Urinary bladder (tissue), 3 donors: ENCODE measurements at regions not wholly inside any gene's neighbourhood (a gene's known extent, or its start where the extent isn't known, plus 50 kb on each side); places are given as distances from the start of the nearest gene placed in this dataset.
A peak's percentile ranks its signal among the peaks of the same experiment; 100 is the strongest.
"Not testable (repeated sequence)": the region's sequence is repeated elsewhere in the genome, so short reads cannot be mapped to it uniquely, and the experiment has no call there.

ENCODE experiments used
- DNase-seq: peaks from one replicate; pipeline ENCODE4 v3.0.0-alpha.2; 2015; ENCODE audit errors: extremely low spot score
- H3K27ac ChIP-seq: one replicate; pipeline ENCODE4 v1.5.1; 2013; ENCODE audit warnings: low read depth, mild to moderate bottlenecking, moderate library complexity
- H3K36me3 ChIP-seq: one replicate; pipeline ENCODE4 v1.6.1; 2013; ENCODE audit warnings: mild to moderate bottlenecking, moderate library complexity; ENCODE audit not compliant: insufficient read depth
- H3K4me1 ChIP-seq: one replicate; pipeline ENCODE4 v1.6.1; 2013; ENCODE audit warnings: mild to moderate bottlenecking, moderate library complexity; ENCODE audit not compliant: insufficient read depth
- H3K4me3 ChIP-seq: one replicate; pipeline ENCODE4 v1.5.1; 2013; ENCODE audit warnings: low read depth, low read length
- WGBS: extraction: QIAGEN DNeasy Blood & Tissue Kit; methylation state at CpG from one replicate; pipeline ENCODE4 v1.1.7; 2013; 5-methylcytosine and 5-hydroxymethylcytosine counted together
- donor health status: healthy with polysubstance abuse.
- donor health status: healthy.

DNA sequence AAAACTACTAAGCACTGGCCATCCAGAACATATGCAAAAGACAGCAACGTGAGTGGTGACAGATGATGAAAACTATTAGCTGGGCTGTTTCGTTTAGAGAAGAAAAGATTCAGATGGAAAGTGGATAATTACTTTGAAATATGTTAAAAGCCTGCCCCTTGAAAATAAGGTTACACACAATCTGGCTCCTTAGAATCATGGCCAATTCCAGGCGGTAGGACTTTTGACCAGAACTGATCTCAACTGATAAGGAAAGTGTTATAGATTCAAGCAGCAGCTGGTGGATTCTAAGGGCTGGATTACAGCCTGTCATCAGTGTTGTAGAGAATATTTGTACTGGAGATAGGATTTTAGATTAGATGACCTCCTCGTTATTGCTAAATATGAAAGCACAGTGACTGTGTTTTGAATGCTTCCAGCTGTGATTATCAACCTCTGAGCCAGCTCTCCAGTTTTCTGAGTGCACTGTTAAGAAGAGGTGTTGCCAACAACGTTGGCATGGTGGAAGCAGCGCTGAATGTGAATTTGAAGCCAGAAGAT is 75.1 kb downstream of the KBTBD2 start:
- not testable (repeated sequence) for H3K4me1 ChIP-seq, H3K4me3 ChIP-seq, H3K27ac ChIP-seq, H3K36me3 ChIP-seq
- 21% methylated on average over 6 of the region's 6 CpGs for WGBS
- DNase-seq: peak; percentile 23

GRCh38 chr7:32814779-32815178 is 76.8 kb downstream of the KBTBD2 start:
- not testable (repeated sequence) for H3K4me3 ChIP-seq, H3K4me1 ChIP-seq, H3K27ac ChIP-seq, DNase-seq, H3K36me3 ChIP-seq

- DNase-seq: no peak
- H3K4me1 ChIP-seq: no peaks in the 10 kb centered on the region
- 98% methylated on average over 2 of the region's 2 CpGs for WGBS
- H3K4me3 ChIP-seq: no peak overlapping the region
- H3K27ac ChIP-seq: no peak overlapping the region
- H3K36me3 ChIP-seq: no peaks in the 10 kb centered on the region
These were observed 81.7 kb downstream of the KBTBD2 start for GRCh38 chr7:32809871-32810270.

GRCh38 chr7:32809347-32809746 is 82.2 kb downstream of the KBTBD2 start:
- no peaks in the 10 kb centered on the region for H3K4me1 ChIP-seq
- no peak overlapping the region for H3K4me3 ChIP-seq
- DNase-seq: no peak
- no peak overlapping the region for H3K27ac ChIP-seq
- H3K36me3 ChIP-seq: no peaks in the 10 kb centered on the region
- whole genome bisulfite sequencing: 96% methylated on average over 2 of the region's 2 CpGs

- no peak overlapping the region for H3K4me3 ChIP-seq
- H3K4me1 ChIP-seq: no peaks in the 10 kb centered on the region
- no peak for DNase-seq
- H3K27ac ChIP-seq: no peak overlapping the region
- H3K36me3 ChIP-seq: no peaks in the 10 kb centered on the region
- 97% methylated on average over 1 of the region's 1 CpG for WGBS
These were observed 88.0 kb downstream of the KBTBD2 start for GRCh38 chr7:32803406-32804141.

DNA sequence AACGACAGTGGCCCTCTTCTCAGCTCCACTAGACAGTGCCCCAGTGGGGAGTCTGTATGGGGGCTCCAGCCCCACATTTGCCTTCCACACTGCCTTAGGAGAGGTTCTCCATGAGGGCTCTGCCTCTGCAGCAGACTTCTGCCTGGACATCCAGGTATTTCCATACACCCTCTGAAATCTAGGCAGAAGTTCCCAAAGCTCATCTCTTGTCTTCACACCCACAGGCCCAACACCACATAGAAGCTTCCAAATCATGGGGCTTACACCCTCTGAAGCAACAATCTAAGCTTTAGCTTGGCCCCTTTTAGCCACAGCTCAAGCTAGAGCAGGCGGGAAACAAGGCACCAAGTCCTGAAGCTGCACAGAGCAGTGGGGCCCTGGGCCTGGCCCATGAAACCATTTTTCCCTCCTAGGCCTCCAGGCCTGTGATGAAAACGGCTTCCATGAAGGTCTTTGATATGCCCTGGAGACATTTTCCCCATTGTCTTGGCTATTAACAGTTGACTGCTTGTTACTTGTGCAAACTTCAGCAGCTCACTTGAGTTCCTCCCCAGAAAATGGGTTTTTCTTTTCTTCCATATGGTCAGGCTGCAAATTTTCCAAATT is 89.2 kb downstream of the KBTBD2 start:
- WGBS: 93% methylated on average over 3 of the region's 3 CpGs
- no peak overlapping the region for H3K27ac ChIP-seq
- H3K4me1 ChIP-seq: no peaks in the 10 kb centered on the region
- H3K4me3 ChIP-seq: no peak overlapping the region
- no peaks in the 10 kb centered on the region for H3K36me3 ChIP-seq
- no peak for DNase-seq

DNA sequence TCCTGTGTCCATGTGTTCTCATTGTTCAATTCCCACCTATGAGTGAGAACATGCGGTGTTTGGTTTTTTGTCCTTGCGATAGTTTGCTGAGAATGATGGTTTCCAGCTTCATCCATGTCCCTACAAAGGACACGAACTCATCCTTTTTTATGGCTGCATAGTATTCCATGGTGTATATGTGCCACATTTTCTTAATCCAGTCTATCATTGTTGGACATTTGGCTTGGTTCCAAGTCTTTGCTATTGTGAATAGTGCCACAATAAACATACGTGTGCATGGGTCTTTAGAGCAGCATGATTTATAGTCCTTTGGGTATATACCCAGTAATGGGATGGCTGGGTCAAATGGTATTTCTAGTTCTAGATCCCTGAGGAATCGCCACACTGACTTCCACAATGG is 98.5 kb downstream of the KBTBD2 start:
- not testable (repeated sequence) for H3K27ac ChIP-seq, H3K4me1 ChIP-seq, DNase-seq, H3K4me3 ChIP-seq, H3K36me3 ChIP-seq
- 78% methylated on average over 1 of the region's 5 CpGs for WGBS

DNA sequence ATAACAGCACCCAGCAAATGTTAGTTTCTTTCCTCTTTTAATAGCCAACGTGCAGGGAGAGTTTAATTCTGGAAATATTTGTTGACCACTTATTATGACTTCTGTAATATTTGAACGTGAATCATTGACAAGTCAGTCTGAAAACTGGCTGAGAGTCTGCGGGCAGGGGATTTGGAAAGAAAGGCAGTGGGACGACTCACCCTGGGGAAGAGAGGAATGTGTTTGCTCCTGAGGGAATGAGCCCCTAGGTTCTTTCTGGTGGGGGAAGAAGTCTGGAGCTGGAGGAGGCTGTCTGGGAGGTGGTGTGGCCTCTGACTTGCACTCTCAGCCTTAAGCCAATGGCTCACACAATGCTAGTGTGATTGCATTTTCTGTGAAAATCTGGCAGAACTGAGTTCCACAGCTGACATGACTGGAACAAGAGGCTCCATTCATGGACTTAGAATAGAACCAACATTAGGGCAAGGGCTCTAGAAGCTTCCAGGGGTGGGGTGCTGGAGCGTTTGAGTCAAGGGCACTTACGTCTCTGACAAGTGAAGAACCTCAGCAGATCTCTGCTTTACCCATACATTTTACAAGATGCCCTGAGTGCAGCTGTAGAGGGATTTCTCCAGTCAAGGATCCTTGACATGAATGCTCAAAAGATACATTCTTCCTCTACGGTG is 100.7 kb downstream of the KBTBD2 start:
- not testable (repeated sequence) for DNase-seq, H3K4me3 ChIP-seq
- 72% methylated on average over 7 of the region's 7 CpGs for WGBS

GRCh38 chr7:32789266-32789665 is 102.3 kb downstream of the KBTBD2 start:
- DNase-seq, H3K4me1 ChIP-seq, H3K27ac ChIP-seq, H3K36me3 ChIP-seq, H3K4me3 ChIP-seq: not testable (repeated sequence)
- 67% methylated on average over 8 of the region's 8 CpGs for WGBS

More for the DNA sequence above, 100.7 kb downstream of the KBTBD2 start:
- H3K36me3 ChIP-seq, H3K27ac ChIP-seq, H3K4me1 ChIP-seq: not testable (repeated sequence)

DNA sequence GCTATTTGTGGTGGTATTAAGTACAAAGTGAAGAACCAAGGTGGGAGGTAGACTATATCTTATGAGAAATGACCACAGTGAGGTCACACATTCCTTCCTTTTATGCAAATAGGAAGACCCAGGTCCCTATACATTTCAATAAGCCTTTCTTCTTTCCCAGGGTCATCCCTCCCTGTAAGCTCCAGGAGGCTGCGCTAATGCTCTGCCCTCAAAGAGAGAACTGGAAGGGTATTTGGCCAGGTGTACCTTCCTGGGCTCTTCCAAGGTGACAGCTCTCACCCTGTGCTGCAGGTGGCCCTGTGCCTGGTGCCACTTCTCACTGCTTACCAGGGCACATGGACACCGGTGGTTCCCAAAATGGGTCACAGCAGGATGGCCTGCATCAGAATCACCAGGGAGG is 103.4 kb downstream of the KBTBD2 start:
- not testable (repeated sequence) for H3K4me1 ChIP-seq, H3K27ac ChIP-seq, H3K36me3 ChIP-seq, DNase-seq, H3K4me3 ChIP-seq
- WGBS: 89% methylated on average over 2 of the region's 2 CpGs

- H3K27ac ChIP-seq, DNase-seq, H3K36me3 ChIP-seq, H3K4me1 ChIP-seq, H3K4me3 ChIP-seq: not testable (repeated sequence)
- 81% methylated on average over 5 of the region's 5 CpGs for WGBS
These were observed 106.1 kb downstream of the KBTBD2 start for GRCh38 chr7:32785365-32785944.

GRCh38 chr7:32779895-32780294 is 111.7 kb downstream of the KBTBD2 start:
- not testable (repeated sequence) for H3K4me3 ChIP-seq, H3K36me3 ChIP-seq, H3K4me1 ChIP-seq, DNase-seq, H3K27ac ChIP-seq
- 90% methylated on average over 1 of the region's 1 CpG for WGBS

GRCh38 chr7:32779167-32779566 is 112.4 kb downstream of the KBTBD2 start:
- Histone ChIP-seq H3K36me3 (no peaks in the 10 kb centered on the region), H3K27ac (no peak overlapping the region), H3K4me1 (no peaks in the 10 kb centered on the region), H3K4me3 (no peak overlapping the region)
- WGBS: 25% methylated on average over 1 of the region's 1 CpG
- DNase-seq: no peak
